Common myeloid progenitor, CD34-positive (primary cell): ENCODE measurements at regions not wholly inside any gene's neighbourhood (a gene's known extent, or its start where the extent isn't known, plus 50 kb on each side); places are given as distances from the start of the nearest gene placed in this dataset.

Source experiments
- CTCF ChIA-PET: fragments of 350-600 bp; sonication (Branson Sonifier 250); formaldehyde crosslinking; loops from one replicate; lab custom pipeline; 2021; ENCODE audit warnings: antibody characterized with exemption; lab: Charles Lee
- POLR2A ChIA-PET: fragments of 350-600 bp; sonication (Branson Sonifier 250); formaldehyde crosslinking; loops from one replicate; lab custom pipeline; 2021; ENCODE audit warnings: antibody characterized with exemption; lab: Charles Lee
- DNase-seq, 3 donors: peaks; one replicate each; pipeline versions ENCODE4 v3.0.0 to v3.0.0-alpha.2; 2013
- H3K27ac ChIP-seq, 2 experiments: 1 replicate in 1 of 2; 2 replicates in 1 of 2; pipeline ENCODE4 v1.7.0; 2013; ENCODE audit warnings: inconsistent platforms in 2 of 2, low read length in 2 of 2, mild to moderate bottlenecking in 2 of 2, low read depth in 1 of 2, moderate library complexity in 1 of 2; ENCODE audit not compliant: severe bottlenecking in 2 of 2, insufficient read depth in 1 of 2, poor library complexity in 1 of 2
- H3K27me3 ChIP-seq, 5 experiments: replicated peaks in 2 of 5; 1 replicate in 3 of 5; 2 replicates in 2 of 5; pipeline versions ENCODE4 v1.6.1 to v1.7.0; 2013; ENCODE audit warnings: low read length in 4 of 5, mild to moderate bottlenecking in 2 of 5, moderate library complexity in 2 of 5, inconsistent platforms in 1 of 5; ENCODE audit not compliant: insufficient read depth in 5 of 5, control insufficient read depth in 4 of 5
- H3K36me3 ChIP-seq, 4 experiments: 1 replicate in 2 of 4; 2 replicates in 2 of 4; pipeline versions ENCODE4 v1.6.1 to v1.7.0; 2013; ENCODE audit warnings: low read length in 3 of 4, control low read depth in 1 of 4, mild to moderate bottlenecking in 1 of 4; ENCODE audit not compliant: control insufficient read depth in 4 of 4, insufficient read depth in 4 of 4
- H3K4me1 ChIP-seq, 4 experiments: 1 replicate in 3 of 4; 2 replicates in 1 of 4; pipeline versions ENCODE4 v1.6.1 to v1.7.1; 2013; ENCODE audit warnings: low read length in 3 of 4, mild to moderate bottlenecking in 3 of 4, control low read depth in 1 of 4, inconsistent platforms in 1 of 4, moderate library complexity in 1 of 4; ENCODE audit not compliant: control insufficient read depth in 4 of 4, insufficient read depth in 4 of 4; ENCODE audit errors: control extremely low read depth in 1 of 4
- H3K4me3 ChIP-seq, 7 experiments: 1 replicate in 4 of 7; 2 replicates in 3 of 7; pipeline versions ENCODE4 v1.5.1 to v1.7.0; 2013; ENCODE audit warnings: mild to moderate bottlenecking in 7 of 7, low read length in 6 of 7, moderate library complexity in 6 of 7, inconsistent platforms in 2 of 7, low read depth in 2 of 7, control low read depth in 1 of 7; ENCODE audit not compliant: insufficient read depth in 4 of 7, control insufficient read depth in 1 of 7; ENCODE audit errors: extremely low read depth in 1 of 7
- H3K9me3 ChIP-seq, 5 experiments: 1 replicate in 4 of 5; 2 replicates in 1 of 5; pipeline versions ENCODE4 v1.6.1 to v1.7.1; 2013; ENCODE audit warnings: low read length in 4 of 5, mild to moderate bottlenecking in 2 of 5, inconsistent platforms in 1 of 5, low read depth in 1 of 5, moderate library complexity in 1 of 5; ENCODE audit not compliant: control insufficient read depth in 4 of 5, insufficient read depth in 2 of 5; ENCODE audit errors: control extremely low read depth in 1 of 5
- WGBS: methylation state at CpG from one replicate; pipeline ENCODE4 v1.1.5; 2013; ENCODE audit not compliant: insufficient coverage; 5-methylcytosine and 5-hydroxymethylcytosine counted together

- POLR2A ChIA-PET = no interaction called here
- Histone ChIP-seq H3K27ac (no peak overlapping the region), H3K4me3 (no peak overlapping the region), H3K4me1 (no peaks in the 10 kb centered on the region), H3K9me3 (no peaks in the 10 kb centered on the region), H3K27me3 (peaks cover 0 to 1% (median 0%) of the 10 kb centered on the region in 5 experiments), H3K36me3 (no peaks in the 10 kb centered on the region)
- CTCF ChIA-PET = no interaction called here
- no peak for DNase-seq
- 93% methylated on average over 10 of the region's 11 CpGs for WGBS
Observed at GRCh38 chr1:233473549-233474204, 140.2 kb upstream of the KCNK1 start.

GRCh38 chr1:233477359-233477758, 136.5 kb upstream of the KCNK1 start:
- POLR2A ChIA-PET = no interaction called here
- Histone ChIP-seq H3K27me3 (peaks cover 0 to 9% (median 0%) of the 10 kb centered on the region in 5 experiments), H3K36me3 (no peaks in the 10 kb centered on the region), H3K27ac (no peak overlapping the region), H3K4me1 (no peaks in the 10 kb centered on the region), H3K9me3 (peaks cover 0 to 3% (median 0%) of the 10 kb centered on the region in 5 experiments), H3K4me3 (no peak overlapping the region)
- DNase-seq = no peak
- CTCF ChIA-PET = interaction anchor here (0.7 kb wide), 1 partner anchor 15 kb away, joined by 3 read pairs; no protein-coding TSS in a partner anchor

GRCh38 chr1:233478611-233479010, 135.3 kb upstream of the KCNK1 start:
- no peak overlapping the region for H3K4me3 ChIP-seq
- peaks cover 0 to 3% (median 0%) of the 10 kb centered on the region in 5 experiments for H3K9me3 ChIP-seq
- no peak overlapping the region for H3K27ac ChIP-seq
- ChIA-PET CTCF (no interaction called here), POLR2A (no interaction called here)
- no CpG with 5 or more reads among the region's 2 CpGs for WGBS
- no peaks in the 10 kb centered on the region for H3K4me1 ChIP-seq
- no peaks in the 10 kb centered on the region for H3K36me3 ChIP-seq
- peaks cover 0 to 9% (median 0%) of the 10 kb centered on the region in 5 experiments for H3K27me3 ChIP-seq
- no peak for DNase-seq

- no peaks in the 10 kb centered on the region for H3K4me1 ChIP-seq
- no peak for DNase-seq
- peaks cover 0 to 3% (median 0%) of the 10 kb centered on the region in 5 experiments for H3K9me3 ChIP-seq
- H3K27ac ChIP-seq = no peak overlapping the region
- no peaks in the 10 kb centered on the region for H3K36me3 ChIP-seq
- ChIA-PET POLR2A (no interaction called here), CTCF (no interaction called here)
- 92% methylated on average over 4 of the region's 4 CpGs for WGBS
- no peak overlapping the region for H3K4me3 ChIP-seq
- peaks cover 0 to 9% (median 0%) of the 10 kb centered on the region in 5 experiments for H3K27me3 ChIP-seq
Observed at GRCh38 chr1:233479110-233479890, 134.6 kb upstream of the KCNK1 start.

GRCh38 chr1:233480198-233480597, 133.7 kb upstream of the KCNK1 start:
- Histone ChIP-seq H3K27ac (no peak overlapping the region), H3K36me3 (no peaks in the 10 kb centered on the region), H3K27me3 (peaks cover 0 to 9% (median 0%) of the 10 kb centered on the region in 5 experiments), H3K4me3 (no peak overlapping the region), H3K4me1 (no peaks in the 10 kb centered on the region), H3K9me3 (peaks cover 0 to 3% (median 0%) of the 10 kb centered on the region in 5 experiments)
- WGBS = 91% methylated on average over 6 of the region's 7 CpGs
- CTCF ChIA-PET = no interaction called here
- POLR2A ChIA-PET = no interaction called here
- no peak for DNase-seq

GRCh38 chr1:233482388-233482787, 131.5 kb upstream of the KCNK1 start:
- Histone ChIP-seq H3K4me1 (no peaks in the 10 kb centered on the region), H3K36me3 (no peaks in the 10 kb centered on the region), H3K27me3 (peaks cover 0 to 9% (median 0%) of the 10 kb centered on the region in 5 experiments), H3K27ac (no peak overlapping the region), H3K4me3 (no peak overlapping the region), H3K9me3 (peaks cover 0 to 3% (median 0%) of the 10 kb centered on the region in 5 experiments)
- POLR2A ChIA-PET = no interaction called here
- CTCF ChIA-PET = no interaction called here
- no peak for DNase-seq
- WGBS = 97% methylated on average over 3 of the region's 3 CpGs

- no peaks in the 10 kb centered on the region for H3K4me1 ChIP-seq
- H3K27ac ChIP-seq = no peak overlapping the region
- H3K4me3 ChIP-seq = no peak overlapping the region
- no peak for DNase-seq
- CTCF ChIA-PET = no interaction called here
- H3K27me3 ChIP-seq = peaks cover 0 to 3% (median 0%) of the 10 kb centered on the region in 5 experiments
- no peaks in the 10 kb centered on the region for H3K36me3 ChIP-seq
- POLR2A ChIA-PET = no interaction called here
- H3K9me3 ChIP-seq = peaks cover 0 to 4% (median 2%) of the 10 kb centered on the region in 5 experiments
Observed at GRCh38 chr1:233485385-233485784, 128.5 kb upstream of the KCNK1 start.
